Islet precursor cell (in vitro differentiated cells): ENCODE measurements at regions not wholly inside any gene's neighbourhood (a gene's known extent, or its start where the extent isn't known, plus 50 kb on each side); places are given as distances from the start of the nearest gene placed in this dataset.
"Not testable (repeated sequence)": the region's sequence is repeated elsewhere in the genome, so short reads cannot be mapped to it uniquely, and the experiment has no call there.

Source experiments
- DNase-seq: peaks from one replicate; pipeline ENCODE4 v3.0.0-alpha.2; 2018

DNA sequence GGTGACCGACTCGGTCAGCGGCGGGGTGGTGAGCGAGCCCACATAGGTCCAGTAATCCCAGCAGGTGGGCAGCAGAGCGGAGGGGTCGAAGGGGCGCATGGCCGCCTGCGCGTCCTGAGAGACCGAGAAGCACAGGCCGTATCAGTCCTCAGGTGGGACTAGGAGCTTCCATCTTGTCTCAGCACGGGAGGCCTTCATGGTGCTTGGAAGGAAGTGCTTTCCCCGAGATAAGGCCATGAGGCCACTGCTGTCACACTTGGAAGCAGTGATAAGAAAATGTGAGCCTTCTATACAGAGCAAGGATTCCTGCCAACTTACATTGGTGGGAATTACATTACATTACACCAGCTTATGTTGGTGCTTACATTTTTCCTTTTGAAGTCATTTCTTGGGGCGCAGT lies 62.6 kb upstream of the METTL9 start:
- DNase-seq = not testable (repeated sequence)

GRCh38 chr16:21537598-21537997 lies 61.8 kb upstream of the METTL9 start:
- not testable (repeated sequence) for DNase-seq

GRCh38 chr16:21539107-21539618 lies 60.2 kb upstream of the METTL9 start:
- not testable (repeated sequence) for DNase-seq

DNA sequence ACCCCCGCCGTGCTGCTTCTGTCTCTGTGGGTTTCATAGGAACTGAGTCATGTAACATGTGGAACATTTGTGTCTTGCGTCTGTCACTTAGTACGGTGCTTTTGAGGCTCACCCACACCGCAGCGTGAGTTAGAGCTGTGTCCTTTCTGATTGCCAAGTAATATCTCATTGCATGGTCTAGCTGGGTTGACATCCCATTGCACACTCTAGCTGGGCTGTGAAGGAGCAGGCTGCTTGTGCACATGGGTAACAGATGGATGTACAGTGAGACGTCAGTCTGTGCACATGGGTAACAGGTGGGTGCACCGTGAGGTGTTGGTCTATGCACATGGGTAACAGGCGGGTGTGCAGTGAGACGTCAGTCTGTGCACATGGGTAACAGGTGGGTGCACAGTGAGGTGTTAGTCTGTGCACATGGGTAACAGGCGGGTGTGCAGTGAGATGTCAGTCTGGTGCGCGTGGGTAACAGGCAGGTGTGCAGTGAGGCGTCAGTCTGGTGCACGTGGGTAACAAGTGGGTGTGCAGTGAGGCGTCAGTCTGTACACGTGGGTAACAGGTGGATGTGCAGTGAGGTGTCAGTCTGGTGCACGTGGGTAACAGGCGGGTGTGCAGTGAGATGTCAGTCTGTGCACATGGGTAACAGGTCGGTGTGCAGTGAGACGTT lies 58.5 kb upstream of the METTL9 start:
- DNase-seq = peak; percentile 56

- DNase-seq = peak; percentile 74
These were observed 57.7 kb upstream of the METTL9 start for GRCh38 chr16:21541611-21542051.

DNA sequence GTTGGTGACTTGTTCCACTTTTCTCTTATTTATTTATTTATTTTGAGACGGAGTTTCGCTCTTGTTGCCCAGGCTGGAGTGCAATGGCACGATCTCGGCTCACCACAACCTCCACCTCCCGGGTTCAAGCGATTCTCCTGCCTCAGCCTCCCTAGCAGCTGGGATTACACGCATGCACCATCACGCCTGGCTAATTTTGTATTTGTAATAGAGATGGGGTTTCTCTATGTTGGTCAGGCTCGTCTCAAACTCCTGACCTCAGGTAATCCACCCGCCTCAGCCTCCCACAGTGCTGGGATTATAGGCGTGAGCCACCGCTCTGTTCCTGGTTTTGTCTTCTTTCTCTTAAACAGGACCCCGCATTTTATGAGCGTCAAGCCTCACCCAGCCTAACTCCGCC lies 57.3 kb upstream of the METTL9 start:
- not testable (repeated sequence) for DNase-seq

DNA sequence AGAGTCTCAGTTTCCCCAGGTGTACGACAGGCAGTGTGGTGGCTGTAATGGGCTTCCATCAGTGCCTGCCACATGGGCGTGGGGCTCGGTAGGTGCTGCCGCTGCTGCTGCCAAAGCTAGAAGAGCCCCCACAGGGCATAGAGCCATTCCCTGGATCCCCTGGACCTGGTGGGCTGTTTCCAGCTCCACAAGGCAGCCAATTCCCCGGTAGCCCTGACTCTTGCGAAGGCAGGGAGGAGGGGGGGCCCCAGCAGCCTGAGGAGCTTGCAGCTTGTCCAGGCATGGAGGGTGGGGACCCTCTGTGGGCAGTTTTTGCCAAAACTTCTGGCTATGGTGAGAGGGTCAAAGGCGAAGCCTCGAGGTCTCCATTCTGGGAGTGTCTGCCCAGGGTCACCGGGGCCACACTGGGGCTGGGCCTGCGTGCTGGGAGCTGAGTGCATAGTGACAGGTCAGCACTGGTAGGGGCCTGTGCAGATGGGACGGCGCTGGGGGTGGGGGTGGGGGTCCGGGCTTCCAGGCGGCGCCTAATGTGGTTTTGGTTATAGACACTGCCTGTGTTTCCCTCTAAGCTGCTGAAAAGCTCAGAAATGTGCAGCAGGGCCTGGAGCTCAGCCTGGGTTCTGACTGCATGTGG lies 56.8 kb upstream of the METTL9 start:
- not testable (repeated sequence) for DNase-seq

GRCh38 chr16:21543151-21543836 lies 56.1 kb upstream of the METTL9 start:
- peak; percentile 60 for DNase-seq

DNA sequence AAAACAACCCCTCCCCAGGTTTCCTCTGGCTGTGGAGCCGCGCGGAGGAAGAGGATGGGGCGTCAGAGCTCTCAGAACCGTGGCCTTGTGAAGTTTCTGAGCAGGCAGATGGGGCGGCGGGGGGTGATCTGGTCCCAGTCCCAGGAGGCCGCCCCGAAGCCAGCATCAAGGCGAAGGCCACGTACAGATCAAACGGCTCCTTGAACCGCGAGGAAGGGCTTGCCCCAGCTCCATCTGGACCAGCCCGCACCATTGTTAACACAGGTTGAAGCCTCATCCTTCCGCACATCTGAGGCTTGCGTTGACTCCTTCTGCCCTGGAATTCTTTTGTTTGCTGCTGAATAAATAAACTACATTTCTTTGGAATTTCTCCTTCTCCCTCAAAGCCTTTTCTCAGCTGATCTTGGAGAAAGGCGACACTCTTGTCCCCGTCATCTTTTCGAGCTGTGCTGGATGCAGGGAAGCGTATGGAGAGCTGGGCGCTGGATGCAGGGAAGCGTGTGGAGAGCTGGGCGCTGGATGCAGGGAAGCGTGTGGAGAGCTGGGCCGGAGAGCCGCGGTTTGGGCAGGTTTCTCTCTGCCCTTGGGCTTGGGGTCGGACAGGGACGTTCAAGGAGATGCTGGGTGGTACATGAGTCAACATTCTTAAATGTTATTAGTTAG lies 53.6 kb upstream of the METTL9 start:
- DNase-seq = not testable (repeated sequence)

DNA sequence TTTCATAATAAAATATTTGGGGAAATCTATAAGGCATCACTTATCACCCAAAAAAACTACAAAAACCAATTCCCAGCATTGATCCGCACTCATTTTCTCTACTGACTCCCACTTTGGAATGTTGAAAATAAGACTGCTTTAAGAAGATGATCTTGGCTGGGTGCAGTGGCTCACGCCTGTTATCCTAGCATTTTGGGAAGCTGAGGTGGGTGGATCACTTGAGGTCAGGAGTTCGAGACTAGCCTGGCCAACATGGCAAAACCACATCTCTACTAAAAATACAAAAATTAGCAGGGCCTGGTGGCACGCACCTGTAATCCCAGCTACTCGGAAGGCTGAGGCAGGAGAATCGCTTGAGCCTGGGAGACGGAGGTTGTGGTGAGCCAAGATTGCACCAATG lies 50.0 kb upstream of the METTL9 start:
- DNase-seq = not testable (repeated sequence)
